Activated naive CD4-positive, alpha-beta T cell treated with anti-CD3 and anti-CD28 coated beads, Interleukin-2, amount 50 U/mL, for 16 hours (primary cell): ENCODE measurements at regions not wholly inside any gene's neighbourhood (a gene's known extent, or its start where the extent isn't known, plus 50 kb on each side); places are given as distances from the start of the nearest gene placed in this dataset.

Source experiments
- DNase-seq: peaks from one replicate; pipeline ENCODE4 v3.0.0-alpha.2; 2020

- DNase-seq = no peak
Observed at GRCh38 chr10:14468023-14468441, 137.3 kb upstream of the FRMD4A start.

GRCh38 chr10:14466257-14466656, 135.5 kb upstream of the FRMD4A start:
- no peak for DNase-seq

- no peak for DNase-seq
Observed at GRCh38 chr10:14460447-14460846, 129.7 kb upstream of the FRMD4A start.

DNA sequence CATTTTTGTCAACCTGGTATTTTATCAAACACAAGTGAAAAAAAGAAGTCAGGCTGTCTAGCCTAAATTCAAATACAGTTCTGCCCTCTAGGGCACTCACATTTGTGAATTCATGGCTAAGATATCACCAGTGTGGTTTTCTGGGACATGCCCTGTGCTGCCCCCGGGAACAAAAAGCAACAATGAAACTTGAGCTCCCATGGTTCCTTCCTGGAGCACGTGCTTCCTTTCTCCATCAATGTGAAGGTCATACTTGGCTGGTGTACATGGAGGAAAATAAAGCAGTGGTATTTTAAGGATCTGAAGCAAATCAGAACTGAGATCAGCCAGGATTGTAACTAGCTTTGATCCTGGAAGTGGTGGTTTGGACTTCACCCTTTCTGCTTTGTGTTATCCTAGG, 128.9 kb upstream of the FRMD4A start:
- DNase-seq = no peak

- DNase-seq = no peak
Observed at GRCh38 chr10:14456870-14457266, 126.1 kb upstream of the FRMD4A start.

- no peak for DNase-seq
Observed at GRCh38 chr10:14456218-14456869, 125.6 kb upstream of the FRMD4A start.

DNA sequence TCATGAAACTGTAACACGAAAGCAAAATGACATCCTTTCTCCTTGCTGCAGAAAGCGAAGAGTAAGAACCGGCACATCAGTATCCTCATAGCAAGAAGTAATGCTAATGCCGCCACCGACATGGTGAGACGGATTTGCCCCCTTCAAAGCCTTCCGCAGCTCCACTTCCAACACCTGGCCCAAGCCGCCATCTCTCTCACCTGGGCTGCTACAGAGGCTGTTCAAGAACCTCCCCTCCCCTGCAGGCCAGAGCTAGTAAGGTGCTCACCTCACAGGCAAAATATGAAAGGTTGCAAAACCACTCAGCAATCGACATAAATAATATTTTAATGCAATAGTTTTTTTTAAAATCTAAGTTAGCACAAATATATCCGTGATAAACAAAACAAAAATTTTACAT, 123.9 kb upstream of the FRMD4A start:
- DNase-seq = no peak

- no peak for DNase-seq
Observed at GRCh38 chr10:14454206-14454605, 123.5 kb upstream of the FRMD4A start.

DNA sequence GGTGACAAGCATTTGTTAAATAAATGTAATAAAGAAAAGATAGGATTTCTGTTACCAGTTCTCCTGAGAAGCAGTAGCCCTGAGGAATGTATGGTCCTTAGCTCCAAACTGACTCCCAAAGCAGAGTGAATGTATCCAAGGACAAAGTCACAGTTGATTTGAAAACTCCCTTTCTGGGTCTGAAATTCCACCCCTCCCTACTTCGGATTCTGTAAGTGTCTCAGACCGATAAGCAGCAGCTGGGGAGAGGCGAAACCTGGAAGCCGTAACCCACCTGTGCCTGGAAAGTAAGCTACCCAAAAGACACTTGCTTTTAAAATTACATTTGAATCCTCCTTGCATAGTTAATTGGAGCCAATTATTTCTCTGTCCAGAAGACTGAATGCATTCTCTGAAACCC, 122.9 kb upstream of the FRMD4A start:
- DNase-seq = no peak

DNA sequence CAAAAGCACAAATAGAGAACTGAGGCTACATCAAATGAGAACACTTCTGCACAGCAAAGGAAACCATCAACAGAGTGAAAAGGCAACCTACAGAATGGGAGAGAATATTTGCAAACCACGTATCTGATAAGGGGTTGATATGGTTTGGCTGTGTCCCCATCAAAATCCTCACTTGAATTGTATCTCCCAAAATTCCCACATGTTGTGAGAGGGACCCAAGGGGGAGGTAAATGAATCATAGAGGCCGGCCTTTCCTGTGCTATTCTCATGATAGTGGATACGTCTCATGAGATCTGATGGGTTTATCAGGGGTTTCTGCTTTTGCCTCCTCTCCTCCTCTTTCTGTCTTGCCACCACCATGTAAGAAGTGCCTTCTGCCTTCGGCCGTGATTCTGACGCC, 120.6 kb upstream of the FRMD4A start:
- DNase-seq = no peak

GRCh38 chr10:14450041-14450491, 119.3 kb upstream of the FRMD4A start:
- no peak for DNase-seq

DNA sequence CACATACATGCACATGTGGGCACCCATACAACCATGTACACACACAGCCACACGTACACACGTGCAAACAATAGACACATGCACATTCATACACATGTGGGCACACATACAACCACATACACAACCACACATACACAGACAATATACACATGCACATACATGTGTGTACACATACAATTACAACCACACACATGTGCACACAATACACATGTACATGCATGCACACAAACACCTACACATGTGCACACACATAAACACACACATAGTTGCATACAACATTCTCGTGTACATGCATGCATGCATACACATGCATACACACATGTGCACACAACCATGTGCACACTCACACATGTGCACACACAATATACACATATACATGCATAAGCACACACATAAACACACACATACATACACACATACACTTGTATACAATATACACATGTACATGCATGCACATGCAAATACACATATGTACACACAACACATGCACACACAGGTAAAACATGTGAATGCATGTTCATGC, 118.6 kb upstream of the FRMD4A start:
- DNase-seq = no peak

DNA sequence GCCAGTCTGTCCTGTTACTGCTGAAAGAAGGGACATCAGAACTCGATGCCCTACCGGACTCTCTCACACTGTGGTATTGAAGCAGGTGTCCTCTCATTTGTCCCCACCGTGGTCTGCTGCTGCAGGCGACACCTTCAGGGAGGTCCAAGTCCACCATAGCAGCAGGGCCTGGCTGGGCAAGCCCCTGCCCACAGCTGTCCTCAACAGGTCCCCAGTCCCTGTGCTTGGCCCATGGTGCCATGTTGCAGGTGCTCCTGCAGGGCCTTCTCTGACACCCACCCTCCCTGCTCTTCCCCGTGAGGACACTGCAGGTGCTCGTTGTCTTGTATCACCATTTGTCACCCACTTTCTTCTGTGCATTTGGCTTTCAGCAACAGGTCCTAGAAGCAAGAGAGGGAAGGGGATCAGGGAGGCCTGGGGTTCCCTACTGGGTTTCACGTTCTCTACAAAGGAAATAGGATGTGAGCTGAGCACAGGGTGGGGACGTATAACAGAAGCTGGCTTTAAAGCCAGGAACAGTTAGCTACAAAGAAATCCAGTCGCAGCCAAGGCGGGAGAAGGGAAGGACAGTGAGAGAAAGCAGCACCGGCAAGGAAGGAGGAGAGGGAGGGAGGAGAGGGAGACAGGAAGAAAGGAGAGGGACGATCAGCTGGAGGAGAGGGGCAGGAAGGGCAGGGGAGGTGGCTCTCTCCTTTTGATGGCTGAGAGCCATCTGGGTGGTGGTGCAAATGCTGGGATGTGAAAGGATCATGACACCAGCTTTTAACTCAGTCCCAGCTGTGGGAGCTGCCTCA, 117.7 kb upstream of the FRMD4A start:
- no peak for DNase-seq

DNA sequence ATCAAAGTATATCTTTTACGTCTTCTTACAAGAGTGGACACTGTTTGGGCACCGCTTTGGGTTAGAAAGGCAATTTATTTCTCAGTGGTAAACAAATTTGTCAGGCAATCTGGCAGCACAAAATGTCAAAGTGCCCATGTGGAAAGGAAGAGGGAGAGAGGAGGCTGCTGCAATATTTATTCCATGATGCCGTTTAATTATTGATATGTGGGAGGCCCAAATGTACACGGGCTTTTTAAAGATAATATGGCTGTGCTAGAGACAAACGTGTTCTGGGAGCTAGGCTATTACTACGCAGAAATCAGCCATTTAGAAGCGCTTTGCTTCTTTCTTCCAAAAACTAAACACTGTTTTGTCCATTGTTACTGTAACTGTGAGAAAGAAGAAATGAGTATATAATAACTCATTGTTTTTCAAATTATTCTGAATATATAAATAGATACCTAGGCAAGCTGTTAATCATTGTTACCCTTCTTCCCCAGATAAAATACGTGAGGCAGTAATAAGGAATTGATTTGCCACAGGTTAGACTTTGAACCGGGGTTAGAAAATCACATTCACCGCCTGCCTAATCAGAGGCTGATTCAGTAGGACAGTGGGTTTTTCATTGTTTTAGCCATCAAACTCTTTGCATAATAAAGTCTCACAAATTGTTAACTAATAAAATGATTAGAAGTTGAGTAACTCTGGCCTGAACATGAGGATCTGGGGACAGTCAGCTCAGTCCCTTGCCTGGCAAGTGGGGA, 116.5 kb upstream of the FRMD4A start:
- DNase-seq = no peak

DNA sequence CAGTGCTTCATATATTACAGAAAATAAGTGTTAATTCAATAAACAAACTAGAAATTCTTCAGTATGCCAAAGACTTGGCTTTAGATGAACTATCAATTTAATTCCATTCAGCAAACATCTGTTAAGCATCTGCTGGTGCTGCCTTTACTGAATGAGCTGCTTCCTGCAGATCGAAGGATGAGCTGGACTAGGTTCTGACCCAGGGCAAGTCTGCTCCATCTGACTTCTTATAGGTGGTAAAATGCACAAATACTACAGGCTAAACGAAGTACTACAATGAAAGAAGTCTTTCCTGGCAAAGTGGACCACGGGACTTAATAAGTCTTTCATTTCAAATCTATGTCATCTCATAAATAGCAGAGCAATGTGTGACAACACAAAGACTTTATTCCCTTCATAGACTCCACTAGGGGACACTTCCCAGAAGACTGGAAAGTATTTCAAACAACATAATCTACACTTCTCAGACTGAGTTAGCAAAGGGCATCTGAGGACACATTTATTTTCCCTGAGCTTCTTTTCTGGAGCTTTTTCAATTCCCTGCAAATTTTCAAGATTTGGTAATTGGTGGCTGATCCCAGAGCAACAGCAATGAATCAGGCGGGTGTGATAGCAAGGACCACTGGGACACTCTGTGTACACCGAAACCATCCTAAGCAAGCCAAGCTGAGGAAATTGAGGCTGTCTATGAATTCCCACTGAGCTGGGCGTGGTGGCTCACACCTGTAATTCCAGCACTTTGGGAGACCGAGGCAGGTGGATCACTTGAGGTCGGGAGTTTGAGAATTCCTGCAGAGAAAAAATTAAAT, 108.9 kb upstream of the FRMD4A start:
- no peak for DNase-seq

GRCh38 chr10:14438576-14438975, 107.9 kb upstream of the FRMD4A start:
- DNase-seq = no peak

GRCh38 chr10:14438057-14438456, 107.3 kb upstream of the FRMD4A start:
- no peak for DNase-seq

DNA sequence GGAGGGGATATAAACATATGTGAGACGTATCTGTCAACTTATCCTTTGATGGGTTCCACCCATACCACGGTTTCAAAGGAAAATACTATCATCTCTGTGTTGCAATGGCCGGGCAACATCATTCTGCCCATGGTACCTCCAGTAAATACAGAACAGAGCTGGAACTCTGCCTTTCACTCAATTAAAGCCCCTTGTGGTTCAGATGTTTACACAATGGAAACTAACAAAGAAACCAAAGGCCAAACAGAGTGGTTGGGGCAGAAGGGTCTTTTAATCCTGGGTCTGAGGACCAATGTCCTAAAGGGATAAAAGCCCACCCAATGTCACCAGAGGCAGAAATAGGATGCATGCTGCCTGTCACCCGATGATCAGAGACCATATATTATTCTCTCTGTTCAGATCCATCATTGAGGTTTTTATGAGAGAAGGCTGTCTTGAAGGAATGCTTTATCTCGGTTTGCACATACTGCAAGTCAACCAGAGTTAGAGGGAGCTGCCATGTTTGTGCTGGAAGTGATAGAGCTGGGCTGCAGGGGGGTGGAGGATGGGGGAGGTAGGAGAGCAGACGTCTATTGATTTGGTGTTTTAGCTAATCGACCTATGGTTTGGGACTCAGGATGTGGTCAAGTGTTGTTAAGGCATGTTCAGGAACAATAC, 105.4 kb upstream of the FRMD4A start:
- no peak for DNase-seq

- no peak for DNase-seq
Observed at GRCh38 chr10:14433147-14433546, 102.4 kb upstream of the FRMD4A start.

DNA sequence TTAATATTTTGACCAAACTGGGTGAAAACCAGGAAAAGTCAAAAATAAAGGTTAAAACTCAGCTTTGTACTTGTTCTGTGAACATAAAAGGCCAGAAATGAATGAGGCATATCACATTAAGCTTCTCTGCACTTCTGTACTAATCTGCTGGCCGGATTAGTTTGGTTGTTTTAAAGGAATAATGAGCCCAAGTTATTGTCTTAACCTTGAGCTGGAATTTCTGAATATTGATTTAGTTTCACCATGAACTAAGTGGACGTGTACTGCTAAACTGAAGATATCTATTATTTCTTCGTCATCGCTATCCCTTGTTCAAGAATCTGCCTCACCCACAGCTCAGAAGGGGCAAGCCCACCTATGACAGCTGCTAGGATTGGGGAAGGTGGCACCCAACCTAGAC, 101.1 kb upstream of the FRMD4A start:
- no peak for DNase-seq

DNA sequence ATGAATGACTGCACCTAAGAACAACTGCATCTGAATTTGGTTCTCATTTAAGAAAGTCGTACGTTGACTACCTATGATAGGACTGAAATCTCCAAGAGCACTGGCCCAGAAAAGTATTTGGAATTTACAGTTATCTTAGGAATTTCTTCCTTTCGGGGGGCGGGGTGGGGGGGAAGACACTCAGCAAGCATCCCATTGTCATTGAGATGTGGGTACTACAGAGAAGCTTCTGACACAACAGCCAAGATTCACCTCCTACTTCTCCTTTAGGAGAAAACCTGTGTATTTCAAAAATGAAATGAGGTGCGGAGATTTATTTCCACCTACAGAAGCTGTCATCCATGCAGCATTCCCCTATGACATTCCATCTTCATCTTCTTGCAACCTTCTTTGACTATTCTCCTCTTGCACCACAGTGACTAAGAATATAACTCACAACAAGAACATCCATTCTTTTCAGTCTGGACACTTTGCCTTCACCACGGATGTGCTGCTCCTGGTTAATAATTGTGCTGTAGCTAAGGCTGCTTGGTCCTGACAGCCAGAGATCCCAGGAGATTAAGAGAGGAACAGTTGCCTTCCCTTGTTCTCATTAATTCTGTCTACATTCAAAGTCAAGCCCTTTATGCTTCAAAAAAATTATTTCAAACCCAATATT, 98.4 kb upstream of the FRMD4A start:
- no peak for DNase-seq

DNA sequence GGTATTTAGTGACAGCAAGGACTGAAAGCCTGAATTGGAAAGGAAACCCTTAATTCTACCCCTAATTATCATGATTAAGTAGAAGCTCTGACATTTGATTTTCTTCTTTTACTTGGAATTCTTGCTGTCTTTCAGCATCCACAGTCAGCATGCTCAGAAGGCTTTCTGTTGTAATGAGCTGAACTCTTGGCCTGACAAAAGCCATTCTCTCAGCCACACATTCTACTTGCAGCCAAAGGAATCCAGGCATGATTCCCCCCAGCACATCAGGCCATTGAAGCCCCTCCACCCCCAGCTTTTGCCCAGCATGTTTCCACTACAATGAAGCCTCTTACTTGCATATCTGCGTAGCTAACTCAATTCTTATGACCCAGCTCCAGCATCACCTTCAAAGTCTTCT, 94.3 kb upstream of the FRMD4A start:
- no peak for DNase-seq
